ENCODE measurements at regions not wholly inside any gene's neighbourhood (a gene's known extent, or its start where the extent isn't known, plus 50 kb on each side); places are given as distances from the start of the nearest gene placed in this dataset.

- H3K36me3 ChIP-seq (ENCODE audit: control insufficient read depth in 1 of 2, insufficient read depth in 2 of 2, low read length in 2 of 2) = no peaks in the 10 kb centered on the region
- H3K9me3 ChIP-seq (ENCODE audit: control insufficient read depth in 1 of 2, low read length in 2 of 2) = no peaks in the 10 kb centered on the region
- H3K9ac ChIP-seq (ENCODE audit: low read depth in 1 of 2, low read length in 2 of 2) = no peak overlapping the region
- no peaks in the 10 kb centered on the region for H3K27me3 ChIP-seq (ENCODE audit: control insufficient read depth in 1 of 2, insufficient read depth in 2 of 2, low read length in 2 of 2)
- H3K4me1 ChIP-seq (ENCODE audit: control insufficient read depth in 1 of 2, insufficient read depth in 2 of 2, low read length in 2 of 2) = peaks cover 0 to 3% of the 10 kb centered on the region in 2 donors
- H3K27ac ChIP-seq (ENCODE audit: low read depth, low read length) = no peak overlapping the region
- H3K4me3 ChIP-seq (ENCODE audit: low read depth in 1 of 2, low read length in 2 of 2) = no peak overlapping the region
Observed at GRCh38 chr1:227434808-227435444, 116.6 kb upstream of the CDC42BPA start.

GRCh38 chr1:227433663-227434341, 115.5 kb upstream of the CDC42BPA start:
- Histone ChIP-seq H3K27ac (ENCODE audit: low read depth, low read length) (no peak overlapping the region), H3K4me3 (ENCODE audit: low read depth in 1 of 2, low read length in 2 of 2) (no peak overlapping the region), H3K9ac (ENCODE audit: low read depth in 1 of 2, low read length in 2 of 2) (no peak overlapping the region), H3K9me3 (ENCODE audit: control insufficient read depth in 1 of 2, low read length in 2 of 2) (no peaks in the 10 kb centered on the region), H3K4me1 (ENCODE audit: control insufficient read depth in 1 of 2, insufficient read depth in 2 of 2, low read length in 2 of 2) (peaks cover 10 to 13% of the 10 kb centered on the region in 2 donors), H3K27me3 (ENCODE audit: control insufficient read depth in 1 of 2, insufficient read depth in 2 of 2, low read length in 2 of 2) (no peaks in the 10 kb centered on the region), H3K36me3 (ENCODE audit: control insufficient read depth in 1 of 2, insufficient read depth in 2 of 2, low read length in 2 of 2) (no peaks in the 10 kb centered on the region)

GRCh38 chr1:227432981-227433380, 114.7 kb upstream of the CDC42BPA start:
- Histone ChIP-seq H3K27ac (ENCODE audit: low read depth, low read length) (no peak overlapping the region), H3K27me3 (ENCODE audit: control insufficient read depth in 1 of 2, insufficient read depth in 2 of 2, low read length in 2 of 2) (no peaks in the 10 kb centered on the region), H3K9ac (ENCODE audit: low read depth in 1 of 2, low read length in 2 of 2) (no peak overlapping the region), H3K4me3 (ENCODE audit: low read depth in 1 of 2, low read length in 2 of 2) (no peak overlapping the region), H3K4me1 (ENCODE audit: control insufficient read depth in 1 of 2, insufficient read depth in 2 of 2, low read length in 2 of 2) (peaks cover 16% of the 10 kb centered on the region in 2 donors), H3K36me3 (ENCODE audit: control insufficient read depth in 1 of 2, insufficient read depth in 2 of 2, low read length in 2 of 2) (no peaks in the 10 kb centered on the region), H3K9me3 (ENCODE audit: control insufficient read depth in 1 of 2, low read length in 2 of 2) (no peaks in the 10 kb centered on the region)

GRCh38 chr1:227432181-227432535, 113.9 kb upstream of the CDC42BPA start:
- Histone ChIP-seq H3K9ac (ENCODE audit: low read depth in 1 of 2, low read length in 2 of 2) (no peak overlapping the region), H3K4me3 (ENCODE audit: low read depth in 1 of 2, low read length in 2 of 2) (no peak overlapping the region), H3K27me3 (ENCODE audit: control insufficient read depth in 1 of 2, insufficient read depth in 2 of 2, low read length in 2 of 2) (no peaks in the 10 kb centered on the region), H3K9me3 (ENCODE audit: control insufficient read depth in 1 of 2, low read length in 2 of 2) (no peaks in the 10 kb centered on the region), H3K36me3 (ENCODE audit: control insufficient read depth in 1 of 2, insufficient read depth in 2 of 2, low read length in 2 of 2) (no peaks in the 10 kb centered on the region), H3K4me1 (ENCODE audit: control insufficient read depth in 1 of 2, insufficient read depth in 2 of 2, low read length in 2 of 2) (peaks cover 12 to 16% of the 10 kb centered on the region in 2 donors), H3K27ac (ENCODE audit: low read depth, low read length) (no peak overlapping the region)

- H3K27me3 ChIP-seq (ENCODE audit: control insufficient read depth in 1 of 2, insufficient read depth in 2 of 2, low read length in 2 of 2) = no peaks in the 10 kb centered on the region
- H3K27ac ChIP-seq (ENCODE audit: low read depth, low read length) = no peak overlapping the region
- peaks cover 12 to 16% of the 10 kb centered on the region in 2 donors for H3K4me1 ChIP-seq (ENCODE audit: control insufficient read depth in 1 of 2, insufficient read depth in 2 of 2, low read length in 2 of 2)
- no peak overlapping the region for H3K4me3 ChIP-seq (ENCODE audit: low read depth in 1 of 2, low read length in 2 of 2)
- no peak overlapping the region for H3K9ac ChIP-seq (ENCODE audit: low read depth in 1 of 2, low read length in 2 of 2)
- no peaks in the 10 kb centered on the region for H3K36me3 ChIP-seq (ENCODE audit: control insufficient read depth in 1 of 2, insufficient read depth in 2 of 2, low read length in 2 of 2)
- no peaks in the 10 kb centered on the region for H3K9me3 ChIP-seq (ENCODE audit: control insufficient read depth in 1 of 2, low read length in 2 of 2)
Observed at GRCh38 chr1:227429447-227430359, 111.4 kb upstream of the CDC42BPA start.

GRCh38 chr1:227428803-227429202, 110.5 kb upstream of the CDC42BPA start:
- Histone ChIP-seq H3K9me3 (ENCODE audit: control insufficient read depth in 1 of 2, low read length in 2 of 2) (no peaks in the 10 kb centered on the region), H3K4me3 (ENCODE audit: low read depth in 1 of 2, low read length in 2 of 2) (no peak overlapping the region), H3K9ac (ENCODE audit: low read depth in 1 of 2, low read length in 2 of 2) (no peak overlapping the region), H3K27ac (ENCODE audit: low read depth, low read length) (no peak overlapping the region), H3K27me3 (ENCODE audit: control insufficient read depth in 1 of 2, insufficient read depth in 2 of 2, low read length in 2 of 2) (no peaks in the 10 kb centered on the region), H3K36me3 (ENCODE audit: control insufficient read depth in 1 of 2, insufficient read depth in 2 of 2, low read length in 2 of 2) (no peaks in the 10 kb centered on the region), H3K4me1 (ENCODE audit: control insufficient read depth in 1 of 2, insufficient read depth in 2 of 2, low read length in 2 of 2) (peaks cover 12 to 16% of the 10 kb centered on the region in 2 donors)

GRCh38 chr1:227427411-227427810, 109.1 kb upstream of the CDC42BPA start:
- Histone ChIP-seq H3K27me3 (ENCODE audit: control insufficient read depth in 1 of 2, insufficient read depth in 2 of 2, low read length in 2 of 2) (no peaks in the 10 kb centered on the region), H3K27ac (ENCODE audit: low read depth, low read length) (no peak overlapping the region), H3K9me3 (ENCODE audit: control insufficient read depth in 1 of 2, low read length in 2 of 2) (no peaks in the 10 kb centered on the region), H3K9ac (ENCODE audit: low read depth in 1 of 2, low read length in 2 of 2) (no peak overlapping the region), H3K4me1 (ENCODE audit: control insufficient read depth in 1 of 2, insufficient read depth in 2 of 2, low read length in 2 of 2) (peaks cover 12 to 16% of the 10 kb centered on the region in 2 donors), H3K4me3 (ENCODE audit: low read depth in 1 of 2, low read length in 2 of 2) (no peak overlapping the region), H3K36me3 (ENCODE audit: control insufficient read depth in 1 of 2, insufficient read depth in 2 of 2, low read length in 2 of 2) (no peaks in the 10 kb centered on the region)

GRCh38 chr1:227424953-227425352, 106.7 kb upstream of the CDC42BPA start:
- H3K9me3 ChIP-seq (ENCODE audit: control insufficient read depth in 1 of 2, low read length in 2 of 2) = no peaks in the 10 kb centered on the region
- H3K9ac ChIP-seq (ENCODE audit: low read depth in 1 of 2, low read length in 2 of 2) = no peak overlapping the region
- H3K36me3 ChIP-seq (ENCODE audit: control insufficient read depth in 1 of 2, insufficient read depth in 2 of 2, low read length in 2 of 2) = no peaks in the 10 kb centered on the region
- no peaks in the 10 kb centered on the region for H3K27me3 ChIP-seq (ENCODE audit: control insufficient read depth in 1 of 2, insufficient read depth in 2 of 2, low read length in 2 of 2)
- no peak overlapping the region for H3K27ac ChIP-seq (ENCODE audit: low read depth, low read length)
- H3K4me1 ChIP-seq (ENCODE audit: control insufficient read depth in 1 of 2, insufficient read depth in 2 of 2, low read length in 2 of 2) = peaks cover 12 to 16% of the 10 kb centered on the region in 2 donors
- no peak overlapping the region for H3K4me3 ChIP-seq (ENCODE audit: low read depth in 1 of 2, low read length in 2 of 2)

GRCh38 chr1:227424159-227424680, 105.9 kb upstream of the CDC42BPA start:
- Histone ChIP-seq H3K27ac (ENCODE audit: low read depth, low read length) (no peak overlapping the region), H3K4me1 (ENCODE audit: control insufficient read depth in 1 of 2, insufficient read depth in 2 of 2, low read length in 2 of 2) (peaks cover 7 to 10% of the 10 kb centered on the region in 2 donors), H3K36me3 (ENCODE audit: control insufficient read depth in 1 of 2, insufficient read depth in 2 of 2, low read length in 2 of 2) (no peaks in the 10 kb centered on the region), H3K9me3 (ENCODE audit: control insufficient read depth in 1 of 2, low read length in 2 of 2) (no peaks in the 10 kb centered on the region), H3K4me3 (ENCODE audit: low read depth in 1 of 2, low read length in 2 of 2) (no peak overlapping the region), H3K27me3 (ENCODE audit: control insufficient read depth in 1 of 2, insufficient read depth in 2 of 2, low read length in 2 of 2) (no peaks in the 10 kb centered on the region), H3K9ac (ENCODE audit: low read depth in 1 of 2, low read length in 2 of 2) (no peak overlapping the region)

- no peaks in the 10 kb centered on the region for H3K27me3 ChIP-seq (ENCODE audit: control insufficient read depth in 1 of 2, insufficient read depth in 2 of 2, low read length in 2 of 2)
- H3K4me1 ChIP-seq (ENCODE audit: control insufficient read depth in 1 of 2, insufficient read depth in 2 of 2, low read length in 2 of 2) = no peaks in the 10 kb centered on the region
- no peaks in the 10 kb centered on the region for H3K9me3 ChIP-seq (ENCODE audit: control insufficient read depth in 1 of 2, low read length in 2 of 2)
- H3K36me3 ChIP-seq (ENCODE audit: control insufficient read depth in 1 of 2, insufficient read depth in 2 of 2, low read length in 2 of 2) = no peaks in the 10 kb centered on the region
- H3K4me3 ChIP-seq (ENCODE audit: low read depth in 1 of 2, low read length in 2 of 2) = no peak overlapping the region
- no peak overlapping the region for H3K9ac ChIP-seq (ENCODE audit: low read depth in 1 of 2, low read length in 2 of 2)
- no peak overlapping the region for H3K27ac ChIP-seq (ENCODE audit: low read depth, low read length)
Observed at GRCh38 chr1:227422581-227422980, 104.3 kb upstream of the CDC42BPA start.

All from duodenal mucosa (tissue), 2 donors.